ENCODE measurements at regions not wholly inside any gene's neighbourhood (a gene's known extent, or its start where the extent isn't known, plus 50 kb on each side); places are given as distances from the start of the nearest gene placed in this dataset.

DNA sequence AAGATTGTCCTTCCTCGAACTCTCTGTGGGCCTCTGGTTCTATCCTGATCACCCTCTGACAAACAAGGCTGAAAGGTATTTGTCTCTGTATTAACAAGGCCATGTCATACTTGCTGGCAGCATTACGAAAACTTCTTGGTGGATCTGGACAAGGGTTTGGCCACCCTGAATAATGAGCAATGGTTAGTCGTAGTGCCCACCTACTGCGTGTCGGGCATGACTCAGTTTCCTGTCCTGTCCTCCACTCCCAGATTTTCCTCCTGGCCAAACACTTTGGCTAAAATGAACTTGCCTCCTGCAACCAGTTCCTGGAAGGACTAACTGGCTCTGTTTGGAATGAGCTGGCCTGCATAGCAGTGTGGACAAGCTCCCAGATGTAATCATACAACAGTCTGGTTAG is 198.5 kb upstream of the SMIM21 start:
- DNase-seq (no peak), ATAC-seq (no peak)
- H3K36me3 ChIP-seq: no peaks in the 10 kb centered on the region
- no peak for TF ChIP-seq CTCF (IDR thresholded peaks at IDR 0.05)
- H3K4me1 ChIP-seq: no peaks in the 10 kb centered on the region
- intact Hi-C loops (cut with DNase I): no loop called here
- H3K27me3 ChIP-seq: no peaks in the 10 kb centered on the region
- H3K9me3 ChIP-seq: no peaks in the 10 kb centered on the region
- no peak overlapping the region for H3K4me3 ChIP-seq
- H3K27ac ChIP-seq: no peak overlapping the region

GRCh38 chr18:75624869-75625268 is 197.4 kb upstream of the SMIM21 start:
- H3K9me3 ChIP-seq: peaks cover 0 to 1% of the 10 kb centered on the region in 2 donors
- TF ChIP-seq CTCF (IDR thresholded peaks at IDR 0.05): no peak
- H3K4me3 ChIP-seq: no peak overlapping the region
- no peaks in the 10 kb centered on the region for H3K36me3 ChIP-seq
- no peak for DNase-seq
- intact Hi-C loops (cut with DNase I): no loop called here
- no peaks in the 10 kb centered on the region for H3K27me3 ChIP-seq
- no peaks in the 10 kb centered on the region for H3K4me1 ChIP-seq
- ATAC-seq: no peak
- no peak overlapping the region for H3K27ac ChIP-seq

GRCh38 chr18:75621818-75622217 is 194.3 kb upstream of the SMIM21 start:
- no peaks in the 10 kb centered on the region for H3K36me3 ChIP-seq
- H3K9me3 ChIP-seq: peaks cover 0 to 2% of the 10 kb centered on the region in 2 donors
- H3K4me3 ChIP-seq: no peak overlapping the region
- no peak for ATAC-seq
- no peak for DNase-seq
- TF ChIP-seq CTCF (IDR thresholded peaks at IDR 0.05): no peak
- no peak overlapping the region for H3K27ac ChIP-seq
- intact Hi-C loops (cut with DNase I): no loop called here
- H3K4me1 ChIP-seq: no peaks in the 10 kb centered on the region
- no peaks in the 10 kb centered on the region for H3K27me3 ChIP-seq

- no peak for TF ChIP-seq CTCF (IDR thresholded peaks at IDR 0.05)
- Histone ChIP-seq H3K27me3 (no peaks in the 10 kb centered on the region), H3K9me3 (peaks cover 0 to 2% of the 10 kb centered on the region in 2 donors), H3K4me1 (no peaks in the 10 kb centered on the region), H3K4me3 (no peak overlapping the region), H3K27ac (no peak overlapping the region), H3K36me3 (no peaks in the 10 kb centered on the region)
- no peak for DNase-seq
- intact Hi-C loops (cut with DNase I): no loop called here
- ATAC-seq: no peak
Measured at GRCh38 chr18:75618146-75618545, 190.6 kb upstream of the SMIM21 start.

DNA sequence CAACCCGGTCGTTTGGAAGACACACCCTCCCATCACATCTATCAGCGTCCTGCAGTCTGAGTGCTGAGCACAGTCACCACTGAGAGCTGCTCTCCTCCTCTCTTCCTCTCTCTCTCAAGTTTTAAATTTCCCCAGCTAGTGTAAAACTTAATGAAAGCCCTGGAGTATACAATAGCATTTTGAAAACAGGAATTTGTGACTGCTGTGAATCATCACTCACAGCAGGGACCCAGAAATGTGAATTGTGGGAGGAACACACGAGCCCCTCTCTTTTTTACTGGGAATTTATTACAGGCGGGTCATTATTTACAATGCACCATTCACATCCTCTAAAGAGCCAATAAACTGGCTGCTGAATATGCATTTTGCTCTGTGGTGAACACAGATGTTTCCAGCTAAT is 185.0 kb upstream of the SMIM21 start:
- H3K4me3 ChIP-seq: no peak overlapping the region
- no peaks in the 10 kb centered on the region for H3K36me3 ChIP-seq
- H3K27me3 ChIP-seq: no peaks in the 10 kb centered on the region
- intact Hi-C loops (cut with DNase I): no loop called here
- TF ChIP-seq CTCF (IDR thresholded peaks at IDR 0.05): no peak
- peak in 2 of 4 donors; percentile 13 to 22 for DNase-seq
- H3K27ac ChIP-seq: no peak overlapping the region
- no peaks in the 10 kb centered on the region for H3K4me1 ChIP-seq
- no peaks in the 10 kb centered on the region for H3K9me3 ChIP-seq
- no peak for ATAC-seq
